CD14-positive monocyte (primary cell): ENCODE measurements at regions not wholly inside any gene's neighbourhood (a gene's known extent, or its start where the extent isn't known, plus 50 kb on each side); places are given as distances from the start of the nearest gene placed in this dataset.

Experiments used
- DNase-seq, 3 donors: peaks; one replicate each; pipeline ENCODE4 v3.0.0-alpha.2; 2011 to 2022
- H2AFZ ChIP-seq: 2 replicates; pipeline ENCODE4 v1.6.0; 2012; ENCODE audit warnings: mild to moderate bottlenecking, low read depth, low read length, inconsistent platforms; ENCODE audit not compliant: insufficient read depth, poor library complexity, severe bottlenecking
- H3K27ac ChIP-seq, 2 donors: 1 replicate in 1 of 2; 2 replicates in 1 of 2; pipeline ENCODE4 v1.5.1; 2012 to 2013; ENCODE audit warnings: low read length in 2 of 2, control low read depth in 1 of 2, inconsistent platforms in 1 of 2, low read depth in 1 of 2, mild to moderate bottlenecking in 1 of 2
- H3K27me3 ChIP-seq, 2 donors: one replicate each; pipeline versions ENCODE4 v1.6.0 to v1.6.1; 2011 to 2013; ENCODE audit warnings: low read length in 2 of 2; ENCODE audit not compliant: control insufficient read depth in 2 of 2, insufficient read depth in 2 of 2
- H3K36me3 ChIP-seq, 2 donors: replicated peaks in 1 of 2; 1 replicate in 1 of 2; 2 replicates in 1 of 2; pipeline versions ENCODE4 v1.5.1 to v1.6.1; 2012 to 2013; ENCODE audit warnings: low read length in 2 of 2, control low read depth in 1 of 2, inconsistent platforms in 1 of 2, mild to moderate bottlenecking in 1 of 2; ENCODE audit not compliant: insufficient read depth in 2 of 2, control insufficient read depth in 1 of 2
- H3K4me1 ChIP-seq, 2 donors: 1 replicate in 1 of 2; 2 replicates in 1 of 2; pipeline versions ENCODE4 v1.5.1 to v1.6.1; 2012 to 2013; ENCODE audit warnings: low read length in 2 of 2, control low read depth in 1 of 2, inconsistent platforms in 1 of 2, mild to moderate bottlenecking in 1 of 2, moderate library complexity in 1 of 2; ENCODE audit not compliant: insufficient read depth in 2 of 2, control insufficient read depth in 1 of 2
- H3K4me2 ChIP-seq: replicated peaks from 2 replicates; pipeline ENCODE3; 2012; ENCODE audit warnings: low read length, moderate library complexity, mild to moderate bottlenecking; ENCODE audit not compliant: poor library complexity, severe bottlenecking; ENCODE audit errors: extremely low read depth
- H3K4me3 ChIP-seq, 3 experiments: fragments of 200-600 bp in 1 of 3; sonication (generic) in 1 of 3; replicated peaks in 1 of 3; 1 replicate in 2 of 3; 2 replicates in 1 of 3; pipeline ENCODE4 v1.5.1; 2011 to 2013; ENCODE audit warnings: low read length in 3 of 3, mild to moderate bottlenecking in 3 of 3, control low read depth in 2 of 3, low read depth in 2 of 3, inconsistent platforms in 1 of 3, moderate library complexity in 1 of 3
- H3K79me2 ChIP-seq: 2 replicates; pipeline ENCODE4 v1.6.0; 2012; ENCODE audit warnings: mild to moderate bottlenecking, control low read depth, inconsistent platforms, low read length, moderate library complexity; ENCODE audit not compliant: insufficient read depth
- H3K9ac ChIP-seq: 2 replicates; pipeline ENCODE4 v1.6.0; 2017; ENCODE audit warnings: low read length, mild to moderate bottlenecking; ENCODE audit not compliant: insufficient read depth, poor library complexity, severe bottlenecking
- H3K9me3 ChIP-seq, 2 donors: replicated peaks in 1 of 2; 1 replicate in 1 of 2; 2 replicates in 1 of 2; pipeline versions ENCODE4 v1.5.1 to v1.6.1; 2012 to 2013; ENCODE audit warnings: low read length in 2 of 2, control low read depth in 1 of 2; ENCODE audit not compliant: control insufficient read depth in 1 of 2, insufficient read depth in 1 of 2
- H4K20me1 ChIP-seq: 2 replicates; pipeline ENCODE4 v1.6.0; 2012; ENCODE audit warnings: mild to moderate bottlenecking, low read length, control low read depth, moderate library complexity; ENCODE audit not compliant: insufficient read depth
- H3K27ac Mint-ChIP-seq, 7 donors: one replicate each; pipeline ENCODE4 v1.8.0; 2020; ENCODE audit warnings: mild to moderate bottlenecking in 7 of 7, mixed read lengths in 7 of 7, moderate library complexity in 6 of 7, inconsistent platforms in 2 of 7
- H3K27me3 Mint-ChIP-seq, 3 donors: one replicate each; pipeline ENCODE4 v1.8.0; 2021 to 2022; ENCODE audit warnings: low read depth in 3 of 3, mild to moderate bottlenecking in 3 of 3, mixed read lengths in 3 of 3, moderate library complexity in 3 of 3, inconsistent platforms in 1 of 3
- H3K36me3 Mint-ChIP-seq, 2 donors: one replicate each; pipeline ENCODE4 v1.8.0; 2020; ENCODE audit warnings: mixed read lengths in 2 of 2, inconsistent platforms in 1 of 2, mild to moderate bottlenecking in 1 of 2
- H3K4me1 Mint-ChIP-seq: one replicate; pipeline ENCODE4 v1.8.0; 2020; ENCODE audit warnings: mild to moderate bottlenecking, mixed read lengths
- H3K4me3 Mint-ChIP-seq, 2 donors: one replicate each; pipeline ENCODE4 v1.8.0; 2020; ENCODE audit warnings: mild to moderate bottlenecking in 2 of 2, mixed read lengths in 2 of 2, moderate library complexity in 1 of 2
- H3K9me3 Mint-ChIP-seq, 7 donors: one replicate each; pipeline ENCODE4 v1.8.0; 2020 to 2022; ENCODE audit warnings: mixed read lengths in 7 of 7, mild to moderate bottlenecking in 6 of 7, moderate library complexity in 6 of 7, inconsistent platforms in 2 of 7
- WGBS: methylation state at CpG from one replicate; pipeline ENCODE4 v1.1.5; 2013; ENCODE audit warnings: missing lambda C conversion rate; ENCODE audit not compliant: insufficient coverage; 5-methylcytosine and 5-hydroxymethylcytosine counted together
- intact Hi-C, 2 donors: fragments of 100-400 bp; cut with micrococcal nuclease; formaldehyde crosslinking; loops; one replicate each; pipeline versions ENCODE4 v1.15.0 to v1.15.1; 2023
- TF ChIP-seq, protein P1 (sequence below): fragments of 200-600 bp; IDR thresholded peaks from one replicate; pipeline ENCODE4 v1.8.0; 2022; ENCODE audit warnings: antibody characterized with exemption, mild to moderate bottlenecking

DNA sequence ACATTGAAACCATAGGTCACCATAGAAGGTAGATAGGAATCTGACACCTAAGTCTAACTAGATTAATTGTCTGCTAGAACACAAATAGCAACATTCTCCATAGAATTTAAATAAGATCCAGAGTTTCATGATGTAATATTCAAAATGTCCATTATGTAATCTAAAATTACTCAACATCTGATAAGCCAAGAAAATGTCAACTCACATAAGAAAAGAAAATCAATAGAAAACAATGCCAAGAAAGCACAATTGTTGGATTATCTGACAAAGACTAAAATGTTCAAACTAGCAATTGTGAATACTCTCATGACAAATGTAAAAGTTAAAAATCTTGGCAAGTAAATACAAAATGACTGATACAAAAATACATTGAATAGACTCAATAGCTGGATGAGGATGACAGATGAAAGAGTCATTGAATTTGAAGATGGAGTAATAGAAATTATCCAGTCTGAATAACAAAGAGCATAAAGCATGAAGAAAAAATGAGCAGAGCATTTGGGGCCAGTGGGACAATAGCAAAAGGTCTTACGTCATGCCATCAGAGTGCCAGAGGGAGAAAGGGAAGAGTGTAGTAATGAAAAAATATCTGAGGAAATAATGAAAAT lies 358.6 kb downstream of the METTL4 start:
- no peak overlapping the region for H3K9ac ChIP-seq
- intact Hi-C loops = no loop called here
- WGBS = 80% methylated on average over 1 of the region's 1 CpG
- Mint-ChIP-seq H3K27ac (no peak overlapping the region), H3K9me3 (peaks cover 0 to 5% (median 1%) of the 10 kb centered on the region in 7 donors), H3K36me3 (no peaks in the 10 kb centered on the region), H3K4me1 (no peaks in the 10 kb centered on the region), H3K4me3 (no peak overlapping the region), H3K27me3 (no peaks in the 10 kb centered on the region)
- TF ChIP-seq, protein P1, sequence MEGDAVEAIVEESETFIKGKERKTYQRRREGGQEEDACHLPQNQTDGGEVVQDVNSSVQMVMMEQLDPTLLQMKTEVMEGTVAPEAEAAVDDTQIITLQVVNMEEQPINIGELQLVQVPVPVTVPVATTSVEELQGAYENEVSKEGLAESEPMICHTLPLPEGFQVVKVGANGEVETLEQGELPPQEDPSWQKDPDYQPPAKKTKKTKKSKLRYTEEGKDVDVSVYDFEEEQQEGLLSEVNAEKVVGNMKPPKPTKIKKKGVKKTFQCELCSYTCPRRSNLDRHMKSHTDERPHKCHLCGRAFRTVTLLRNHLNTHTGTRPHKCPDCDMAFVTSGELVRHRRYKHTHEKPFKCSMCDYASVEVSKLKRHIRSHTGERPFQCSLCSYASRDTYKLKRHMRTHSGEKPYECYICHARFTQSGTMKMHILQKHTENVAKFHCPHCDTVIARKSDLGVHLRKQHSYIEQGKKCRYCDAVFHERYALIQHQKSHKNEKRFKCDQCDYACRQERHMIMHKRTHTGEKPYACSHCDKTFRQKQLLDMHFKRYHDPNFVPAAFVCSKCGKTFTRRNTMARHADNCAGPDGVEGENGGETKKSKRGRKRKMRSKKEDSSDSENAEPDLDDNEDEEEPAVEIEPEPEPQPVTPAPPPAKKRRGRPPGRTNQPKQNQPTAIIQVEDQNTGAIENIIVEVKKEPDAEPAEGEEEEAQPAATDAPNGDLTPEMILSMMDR = no peak
- no peaks in the 10 kb centered on the region for H3K4me1 ChIP-seq
- H4K20me1 ChIP-seq = no peaks in the 10 kb centered on the region
- no peak overlapping the region for H3K27ac ChIP-seq
- H3K36me3 ChIP-seq = no peaks in the 10 kb centered on the region
- H3K9me3 ChIP-seq = no peaks in the 10 kb centered on the region
- no peaks in the 10 kb centered on the region for H3K27me3 ChIP-seq
- H3K4me2 ChIP-seq = no peak overlapping the region
- DNase-seq = no peak
- H2AFZ ChIP-seq = no peak overlapping the region
- no peaks in the 10 kb centered on the region for H3K79me2 ChIP-seq
- H3K4me3 ChIP-seq = no peak overlapping the region

DNA sequence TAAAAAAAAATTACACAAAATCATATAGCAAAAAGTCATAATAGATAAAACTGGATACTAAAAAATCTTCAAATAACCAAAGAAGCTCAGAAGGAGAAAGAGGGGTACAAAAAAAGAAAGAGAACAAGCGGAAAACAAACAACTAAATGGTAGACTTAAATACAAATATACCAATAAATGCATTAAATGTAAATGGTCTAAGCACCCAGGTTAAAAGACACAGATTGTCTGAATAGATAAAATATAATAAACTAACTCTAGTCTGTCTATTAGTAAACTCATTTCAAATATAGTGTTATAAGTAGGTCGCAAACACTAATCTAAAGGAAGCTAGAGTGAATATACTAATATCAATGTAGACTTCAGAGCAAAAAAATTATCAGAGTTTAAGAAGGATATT lies 357.4 kb downstream of the METTL4 start:
- TF ChIP-seq, protein P1 = no peak
- no peak for DNase-seq
- Histone ChIP-seq H3K9ac (no peak overlapping the region), H3K79me2 (no peaks in the 10 kb centered on the region), H3K27ac (no peak overlapping the region), H3K4me3 (no peak overlapping the region), H3K36me3 (no peaks in the 10 kb centered on the region), H3K9me3 (no peaks in the 10 kb centered on the region), H3K4me2 (no peak overlapping the region), H3K27me3 (no peaks in the 10 kb centered on the region), H2AFZ (no peak overlapping the region), H3K4me1 (no peaks in the 10 kb centered on the region), H4K20me1 (no peaks in the 10 kb centered on the region)
- Mint-ChIP-seq H3K27ac (no peak overlapping the region), H3K4me3 (no peak overlapping the region), H3K9me3 (peaks cover 0 to 3% (median 0%) of the 10 kb centered on the region in 7 donors), H3K4me1 (no peaks in the 10 kb centered on the region), H3K36me3 (no peaks in the 10 kb centered on the region), H3K27me3 (no peaks in the 10 kb centered on the region)
- WGBS = no CpG with 5 or more reads among the region's 2 CpGs
- intact Hi-C loops = no loop called here
